Left cardiac atrium (tissue), 4 donors: ENCODE measurements at regions not wholly inside any gene's neighbourhood (a gene's known extent, or its start where the extent isn't known, plus 50 kb on each side); places are given as distances from the start of the nearest gene placed in this dataset.

Experiments used
- ATAC-seq, 2 donors: fragments of 200-7000 bp; cut with Tn5 transposase; one replicate each; pipeline ENCODE4 v1.9.1; 2020; ENCODE audit warnings: mild to moderate bottlenecking in 2 of 2, moderate library complexity in 2 of 2
- DNase-seq: peaks from one replicate; pipeline ENCODE4 v3.0.0-alpha.2; 2020
- intact Hi-C, 2 donors: fragments of 100-400 bp; cut with DNase I; formaldehyde crosslinking; loops; one replicate each; pipeline versions ENCODE4 v1.14.1 to v1.15.1; 2022 to 2023
- donor health status: DM: no; HTN: yes; CAD: no.
- donor health status: DM: no; HTN: yes; CAD: no; lungs with severe emphysema.
- donor health status: DM: yes; HTN: yes; CAD: no.
- donor health status: Dilated cardiomyopathy.

- ATAC-seq (no peak), DNase-seq (no peak)
- intact Hi-C loops: no loop called here
These were observed 74.3 kb downstream of the SLC25A15 start for GRCh38 chr13:40863723-40864122.

- ATAC-seq: no peak
- intact Hi-C loops: no loop called here
These were observed 84.8 kb downstream of the SLC25A15 start for GRCh38 chr13:40874138-40874779.

GRCh38 chr13:40875044-40875443 lies 85.6 kb downstream of the SLC25A15 start:
- ATAC-seq: no peak
- intact Hi-C loops: no loop called here
- no peak for DNase-seq

More at GRCh38 chr13:40874138-40874779, 84.8 kb downstream of the SLC25A15 start:
- no peak for DNase-seq

- intact Hi-C loops: no loop called here
- ATAC-seq: no peak
- DNase-seq: no peak
These were observed 86.2 kb downstream of the SLC25A15 start for GRCh38 chr13:40875583-40875982.

GRCh38 chr13:40876020-40876738 lies 86.8 kb downstream of the SLC25A15 start:
- DNase-seq (no peak), ATAC-seq (no peak)
- intact Hi-C loops: no loop called here

GRCh38 chr13:40878321-40878720 lies 88.9 kb downstream of the SLC25A15 start:
- ATAC-seq: no peak

GRCh38 chr13:40878823-40879222 lies 89.4 kb downstream of the SLC25A15 start:
- intact Hi-C loops: no loop called here
- peak; percentile 48 to 83 for ATAC-seq
- DNase-seq: no peak

More at GRCh38 chr13:40878321-40878720, 88.9 kb downstream of the SLC25A15 start:
- intact Hi-C loops: no loop called here
- DNase-seq: no peak
